ENCODE measurements at regions not wholly inside any gene's neighbourhood (a gene's known extent, or its start where the extent isn't known, plus 50 kb on each side); places are given as distances from the start of the nearest gene placed in this dataset.

DNA sequence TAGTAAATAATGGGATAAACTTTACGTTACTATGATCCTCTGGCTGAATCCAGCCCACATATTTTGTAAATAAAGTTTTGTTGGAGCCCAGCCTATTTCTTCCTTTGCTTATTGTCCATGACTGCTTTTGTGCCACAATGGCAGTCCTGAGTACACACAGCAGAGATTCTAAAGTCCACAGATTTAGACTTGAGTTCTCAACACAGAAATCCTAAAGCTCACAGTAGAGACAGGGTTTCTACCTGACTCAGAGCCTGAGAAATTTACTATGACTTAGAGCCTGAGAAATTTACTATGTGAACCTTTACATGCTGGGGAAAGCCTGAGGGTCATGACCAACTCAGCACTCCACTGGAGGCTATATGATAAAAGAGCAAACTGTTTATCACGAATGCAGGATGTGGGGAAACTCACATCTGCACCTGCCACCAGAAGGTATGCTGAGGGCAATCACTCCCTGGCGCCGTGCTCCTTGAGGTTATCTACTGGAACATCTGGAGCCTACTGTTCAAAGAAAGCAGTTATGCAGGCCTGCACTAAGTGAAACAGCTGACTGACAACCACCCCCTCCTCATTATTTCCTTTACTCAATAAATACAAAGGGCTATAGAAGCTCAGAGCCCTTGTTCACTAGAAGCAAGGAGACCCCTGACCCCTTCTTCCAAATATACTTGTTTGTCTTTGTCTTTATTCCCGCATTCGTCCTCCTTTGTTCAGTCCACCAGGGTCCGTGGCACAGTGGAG lies 52.6 kb upstream of the BICD1 start:
- H3K4me3 ChIP-seq (replicated peaks in 1 of 2; ENCODE audit: low read depth in 2 of 2, low read length in 2 of 2), result no peak overlapping the region
- TF ChIP-seq, protein P1, sequence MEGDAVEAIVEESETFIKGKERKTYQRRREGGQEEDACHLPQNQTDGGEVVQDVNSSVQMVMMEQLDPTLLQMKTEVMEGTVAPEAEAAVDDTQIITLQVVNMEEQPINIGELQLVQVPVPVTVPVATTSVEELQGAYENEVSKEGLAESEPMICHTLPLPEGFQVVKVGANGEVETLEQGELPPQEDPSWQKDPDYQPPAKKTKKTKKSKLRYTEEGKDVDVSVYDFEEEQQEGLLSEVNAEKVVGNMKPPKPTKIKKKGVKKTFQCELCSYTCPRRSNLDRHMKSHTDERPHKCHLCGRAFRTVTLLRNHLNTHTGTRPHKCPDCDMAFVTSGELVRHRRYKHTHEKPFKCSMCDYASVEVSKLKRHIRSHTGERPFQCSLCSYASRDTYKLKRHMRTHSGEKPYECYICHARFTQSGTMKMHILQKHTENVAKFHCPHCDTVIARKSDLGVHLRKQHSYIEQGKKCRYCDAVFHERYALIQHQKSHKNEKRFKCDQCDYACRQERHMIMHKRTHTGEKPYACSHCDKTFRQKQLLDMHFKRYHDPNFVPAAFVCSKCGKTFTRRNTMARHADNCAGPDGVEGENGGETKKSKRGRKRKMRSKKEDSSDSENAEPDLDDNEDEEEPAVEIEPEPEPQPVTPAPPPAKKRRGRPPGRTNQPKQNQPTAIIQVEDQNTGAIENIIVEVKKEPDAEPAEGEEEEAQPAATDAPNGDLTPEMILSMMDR (IDR thresholded peaks at IDR 0.05; ENCODE audit: low read depth, low read length), result no peak
- DNase-seq (ENCODE audit: low read depth in 2 of 2), result no peak

Data from cardiac fibroblast (primary cell).